ENCODE measurements at regions not wholly inside any gene's neighbourhood (a gene's known extent, or its start where the extent isn't known, plus 50 kb on each side); places are given as distances from the start of the nearest gene placed in this dataset.

GRCh38 chr15:95499397-95499796 lies 831.1 kb upstream of the NR2F2 start:
- no peak overlapping the region for H3K4me2 ChIP-seq (ENCODE audit: low read length)
- H3K27me3 ChIP-seq (ENCODE audit: insufficient read depth, low read length) = no peaks in the 10 kb centered on the region
- H2AFZ ChIP-seq (ENCODE audit: low read length) = no peak overlapping the region
- H3K36me3 ChIP-seq (ENCODE audit: insufficient read depth, low read length) = no peaks in the 10 kb centered on the region
- no peak overlapping the region for H3K27ac ChIP-seq (ENCODE audit: low read depth, low read length, poor library complexity, severe bottlenecking)
- H3K9ac ChIP-seq (ENCODE audit: low read length) = no peak overlapping the region
- H3K9me3 ChIP-seq (ENCODE audit: low read length) = no peaks in the 10 kb centered on the region
- H3K4me1 ChIP-seq (ENCODE audit: insufficient read depth, low read length, severe bottlenecking) = no peaks in the 10 kb centered on the region
- no peaks in the 10 kb centered on the region for H4K20me1 ChIP-seq (ENCODE audit: insufficient read depth, low read length)
- H3K9me2 ChIP-seq (ENCODE audit: low read depth, low read length) = no peaks in the 10 kb centered on the region
- H3F3A ChIP-seq (ENCODE audit: insufficient read depth, low read length) = no peaks in the 10 kb centered on the region
- no peak overlapping the region for H3K4me3 ChIP-seq (ENCODE audit: low read depth, low read length, poor library complexity, severe bottlenecking)
- no peaks in the 10 kb centered on the region for H3K79me2 ChIP-seq (ENCODE audit: insufficient read depth, low read length)
- TF ChIP-seq, protein P1, sequence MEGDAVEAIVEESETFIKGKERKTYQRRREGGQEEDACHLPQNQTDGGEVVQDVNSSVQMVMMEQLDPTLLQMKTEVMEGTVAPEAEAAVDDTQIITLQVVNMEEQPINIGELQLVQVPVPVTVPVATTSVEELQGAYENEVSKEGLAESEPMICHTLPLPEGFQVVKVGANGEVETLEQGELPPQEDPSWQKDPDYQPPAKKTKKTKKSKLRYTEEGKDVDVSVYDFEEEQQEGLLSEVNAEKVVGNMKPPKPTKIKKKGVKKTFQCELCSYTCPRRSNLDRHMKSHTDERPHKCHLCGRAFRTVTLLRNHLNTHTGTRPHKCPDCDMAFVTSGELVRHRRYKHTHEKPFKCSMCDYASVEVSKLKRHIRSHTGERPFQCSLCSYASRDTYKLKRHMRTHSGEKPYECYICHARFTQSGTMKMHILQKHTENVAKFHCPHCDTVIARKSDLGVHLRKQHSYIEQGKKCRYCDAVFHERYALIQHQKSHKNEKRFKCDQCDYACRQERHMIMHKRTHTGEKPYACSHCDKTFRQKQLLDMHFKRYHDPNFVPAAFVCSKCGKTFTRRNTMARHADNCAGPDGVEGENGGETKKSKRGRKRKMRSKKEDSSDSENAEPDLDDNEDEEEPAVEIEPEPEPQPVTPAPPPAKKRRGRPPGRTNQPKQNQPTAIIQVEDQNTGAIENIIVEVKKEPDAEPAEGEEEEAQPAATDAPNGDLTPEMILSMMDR (IDR thresholded peaks at IDR 0.05; ENCODE audit: low read length) = no peak
- TF ChIP-seq EZH2 (IDR thresholded peaks at IDR 0.05; ENCODE audit: borderline replicate concordance, low read length) = no peak

DNA sequence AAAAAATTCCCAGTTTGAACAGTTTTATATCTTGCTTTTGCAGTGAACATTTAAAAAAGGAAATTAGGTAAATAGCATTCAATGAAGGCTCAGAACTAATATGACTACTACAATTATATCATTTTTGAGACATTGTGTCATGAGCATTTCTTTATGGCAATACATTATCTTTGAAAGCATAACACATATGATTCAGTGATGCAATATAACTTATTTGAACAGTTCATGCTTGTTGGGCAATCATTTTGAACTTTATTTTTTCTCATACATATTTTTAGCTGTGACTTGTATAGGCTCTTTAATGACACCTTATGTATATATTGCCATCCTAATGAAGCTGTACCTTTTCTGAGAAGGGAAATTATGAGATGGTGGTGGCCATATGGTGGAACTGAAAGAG lies 828.6 kb upstream of the NR2F2 start:
- Histone ChIP-seq H3K4me2 (ENCODE audit: low read length) (no peak overlapping the region), H3K36me3 (ENCODE audit: insufficient read depth, low read length) (no peaks in the 10 kb centered on the region), H3K27me3 (ENCODE audit: insufficient read depth, low read length) (no peaks in the 10 kb centered on the region)

DNA sequence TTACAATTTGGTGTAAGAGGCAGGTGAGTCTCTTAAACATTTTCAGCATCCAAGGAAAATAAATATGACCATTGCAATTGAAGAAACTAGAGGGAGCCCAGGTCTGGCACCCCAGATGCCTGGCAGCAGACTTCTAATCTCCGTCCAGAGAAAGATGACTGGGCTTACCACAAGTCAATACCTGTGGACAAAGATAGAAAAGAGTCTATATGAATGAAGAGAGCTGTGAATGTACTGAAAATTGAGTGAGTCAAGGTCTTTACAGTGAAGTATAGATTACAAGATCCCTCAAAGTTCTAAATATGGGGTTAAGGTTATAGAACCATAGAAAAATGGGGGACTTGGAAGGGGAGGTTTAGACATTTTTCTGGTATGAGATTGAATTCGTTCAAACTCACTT lies 827.4 kb upstream of the NR2F2 start:
- Histone ChIP-seq H3K27me3 (ENCODE audit: insufficient read depth, low read length) (no peaks in the 10 kb centered on the region), H4K20me1 (ENCODE audit: insufficient read depth, low read length) (no peaks in the 10 kb centered on the region), H3K79me2 (ENCODE audit: insufficient read depth, low read length) (no peaks in the 10 kb centered on the region), H3K27ac (ENCODE audit: low read depth, low read length, poor library complexity, severe bottlenecking) (no peak overlapping the region), H3K9ac (ENCODE audit: low read length) (no peak overlapping the region), H2AFZ (ENCODE audit: low read length) (no peak overlapping the region), H3K36me3 (ENCODE audit: insufficient read depth, low read length) (no peaks in the 10 kb centered on the region), H3K4me2 (ENCODE audit: low read length) (no peak overlapping the region), H3K9me2 (ENCODE audit: low read depth, low read length) (no peaks in the 10 kb centered on the region), H3F3A (ENCODE audit: insufficient read depth, low read length) (no peaks in the 10 kb centered on the region), H3K4me3 (ENCODE audit: low read depth, low read length, poor library complexity, severe bottlenecking) (no peak overlapping the region), H3K9me3 (ENCODE audit: low read length) (no peaks in the 10 kb centered on the region), H3K4me1 (ENCODE audit: insufficient read depth, low read length, severe bottlenecking) (no peaks in the 10 kb centered on the region)
- TF ChIP-seq, protein P1 (IDR thresholded peaks at IDR 0.05; ENCODE audit: low read length) = no peak
- no peak for TF ChIP-seq EZH2 (IDR thresholded peaks at IDR 0.05; ENCODE audit: borderline replicate concordance, low read length)

More for the DNA sequence above, 828.6 kb upstream of the NR2F2 start:
- H3K27ac ChIP-seq (ENCODE audit: low read depth, low read length, poor library complexity, severe bottlenecking) = no peak overlapping the region
- no peaks in the 10 kb centered on the region for H3K79me2 ChIP-seq (ENCODE audit: insufficient read depth, low read length)
- H3K9me2 ChIP-seq (ENCODE audit: low read depth, low read length) = no peaks in the 10 kb centered on the region
- no peaks in the 10 kb centered on the region for H3K9me3 ChIP-seq (ENCODE audit: low read length)
- H3F3A ChIP-seq (ENCODE audit: insufficient read depth, low read length) = no peaks in the 10 kb centered on the region
- no peak overlapping the region for H3K9ac ChIP-seq (ENCODE audit: low read length)
- H3K4me1 ChIP-seq (ENCODE audit: insufficient read depth, low read length, severe bottlenecking) = no peaks in the 10 kb centered on the region
- no peak overlapping the region for H3K4me3 ChIP-seq (ENCODE audit: low read depth, low read length, poor library complexity, severe bottlenecking)
- H2AFZ ChIP-seq (ENCODE audit: low read length) = no peak overlapping the region
- no peaks in the 10 kb centered on the region for H4K20me1 ChIP-seq (ENCODE audit: insufficient read depth, low read length)
- TF ChIP-seq, protein P1 (IDR thresholded peaks at IDR 0.05; ENCODE audit: low read length) = no peak
- no peak for TF ChIP-seq EZH2 (IDR thresholded peaks at IDR 0.05; ENCODE audit: borderline replicate concordance, low read length)
